GM18511 (cell line): ENCODE measurements at regions not wholly inside any gene's neighbourhood (a gene's known extent, or its start where the extent isn't known, plus 50 kb on each side); places are given as distances from the start of the nearest gene placed in this dataset.

Source experiments
- ATAC-seq: cut with Tn5 transposase; IDR thresholded peaks from one replicate; pipeline ENCODE4 v1.9.1; 2021; ENCODE audit warnings: mild to moderate bottlenecking, moderate library complexity; ENCODE audit not compliant: unreplicated experiment

GRCh38 chr2:6054161-6054671 lies 362.0 kb downstream of the SOX11 start:
- no peak for ATAC-seq

GRCh38 chr2:6060992-6061663 lies 368.9 kb downstream of the SOX11 start:
- no peak for ATAC-seq

GRCh38 chr2:6064757-6065156 lies 372.6 kb downstream of the SOX11 start:
- no peak for ATAC-seq

GRCh38 chr2:6065703-6066102 lies 373.5 kb downstream of the SOX11 start:
- no peak for ATAC-seq

- ATAC-seq, result no peak
Measured at GRCh38 chr2:6067089-6067488, 374.9 kb downstream of the SOX11 start.

- no peak for ATAC-seq
Measured at GRCh38 chr2:6067806-6068205, 375.6 kb downstream of the SOX11 start.

GRCh38 chr2:6068429-6068828 lies 376.2 kb downstream of the SOX11 start:
- ATAC-seq, result no peak

- no peak for ATAC-seq
Measured at GRCh38 chr2:6069381-6069780, 377.2 kb downstream of the SOX11 start.

GRCh38 chr2:6071519-6071918 lies 379.3 kb downstream of the SOX11 start:
- no peak for ATAC-seq

- ATAC-seq, result no peak
Measured at GRCh38 chr2:6072276-6072675, 380.1 kb downstream of the SOX11 start.

- no peak for ATAC-seq
Measured at GRCh38 chr2:6072768-6073167, 380.6 kb downstream of the SOX11 start.

GRCh38 chr2:6073191-6074088 lies 381.3 kb downstream of the SOX11 start:
- no peak for ATAC-seq

- ATAC-seq, result no peak
Measured at GRCh38 chr2:6074089-6074643, 382.0 kb downstream of the SOX11 start.

- ATAC-seq, result no peak
Measured at GRCh38 chr2:6077585-6077984, 385.4 kb downstream of the SOX11 start.

- ATAC-seq, result no peak
Measured at GRCh38 chr2:6078414-6078813, 386.2 kb downstream of the SOX11 start.

- no peak for ATAC-seq
Measured at GRCh38 chr2:6079405-6079804, 387.2 kb downstream of the SOX11 start.

GRCh38 chr2:6080932-6081753 lies 389.0 kb downstream of the SOX11 start:
- ATAC-seq, result no peak

- ATAC-seq, result no peak
Measured at GRCh38 chr2:6081955-6082624, 389.9 kb downstream of the SOX11 start.

GRCh38 chr2:6082625-6083018 lies 390.4 kb downstream of the SOX11 start:
- ATAC-seq, result no peak

- ATAC-seq, result no peak
Measured at GRCh38 chr2:6083136-6083535, 391.0 kb downstream of the SOX11 start.
